A549 (cell line): ENCODE measurements at regions not wholly inside any gene's neighbourhood (a gene's known extent, or its start where the extent isn't known, plus 50 kb on each side); places are given as distances from the start of the nearest gene placed in this dataset.

Experiments used
- MYC ChIP-seq: IDR thresholded peaks from 2 replicates; pipeline ENCODE4 v1.6.1; 2012; ENCODE audit warnings: mild to moderate bottlenecking, inconsistent platforms, low read length, improper control_type of control experiment, borderline replicate concordance
- ZFP36 ChIP-seq: fragments of 450-650 bp; IDR thresholded peaks from 2 replicates; pipeline ENCODE4 v1.6.1; 2014; ENCODE audit warnings: borderline replicate concordance; ENCODE audit not compliant: partially characterized antibody

DNA sequence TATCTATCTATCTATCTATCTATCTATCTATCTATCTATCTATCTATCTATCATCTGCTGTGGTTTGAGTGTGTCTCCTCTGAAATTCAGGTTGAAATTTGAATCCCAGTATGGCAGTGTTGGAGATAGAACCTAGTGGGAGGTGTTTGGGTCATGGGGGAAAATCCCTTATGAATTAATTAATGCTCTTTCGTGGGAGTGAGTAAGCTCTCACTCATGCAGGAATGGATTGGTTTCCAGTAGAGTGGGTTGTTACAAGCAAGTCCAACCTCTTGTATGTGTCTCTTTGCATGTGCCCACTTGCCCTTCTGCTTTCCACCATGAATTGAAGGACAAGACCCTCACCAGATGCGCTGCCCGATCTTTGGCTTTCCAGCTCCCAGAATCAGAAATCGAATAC is 113.0 kb downstream of the ANXA1 start:
- no peak for TF ChIP-seq ZFP36
- no peak for TF ChIP-seq MYC
